Smooth muscle cell (in vitro differentiated cells): ENCODE measurements at regions not wholly inside any gene's neighbourhood (a gene's known extent, or its start where the extent isn't known, plus 50 kb on each side); places are given as distances from the start of the nearest gene placed in this dataset.
"Not testable (repeated sequence)": the region's sequence is repeated elsewhere in the genome, so short reads cannot be mapped to it uniquely, and the experiment has no call there.

Experiments used
- DNase-seq: peaks from one replicate; lab custom pipeline; 2025; ENCODE audit not compliant: unreplicated experiment; lab: John Stamatoyannopoulos, UW
- H2AFZ ChIP-seq: fragments of 200-600 bp; sonication (generic); 2 replicates; pipeline ENCODE4 v1.6.0; 2016; ENCODE audit warnings: antibody characterized with exemption, low read depth, mild to moderate bottlenecking
- H3F3A ChIP-seq: fragments of 200-600 bp; sonication (generic); 2 replicates; pipeline ENCODE4 v1.6.0; 2017; ENCODE audit warnings: antibody characterized with exemption, low read depth
- H3K27ac ChIP-seq: fragments of 200-600 bp; sonication (generic); 2 replicates; pipeline ENCODE4 v1.5.1; 2016; ENCODE audit warnings: low read depth, mild to moderate bottlenecking
- H3K27me3 ChIP-seq: fragments of 200-600 bp; sonication (generic); 2 replicates; pipeline ENCODE4 v1.6.1; 2016; ENCODE audit warnings: low read depth, mild to moderate bottlenecking
- H3K36me3 ChIP-seq: fragments of 200-600 bp; sonication (generic); 2 replicates; pipeline ENCODE4 v1.5.1; 2016; ENCODE audit warnings: low read depth
- H3K4me1 ChIP-seq: fragments of 200-600 bp; sonication (generic); 2 replicates; pipeline ENCODE4 v1.5.1; 2016; ENCODE audit warnings: low read depth
- H3K4me2 ChIP-seq: fragments of 200-600 bp; sonication (generic); 2 replicates; pipeline ENCODE4 v1.6.0; 2016; ENCODE audit warnings: mild to moderate bottlenecking
- H3K4me3 ChIP-seq: fragments of 200-600 bp; sonication (generic); 2 replicates; pipeline ENCODE4 v1.5.1; 2016; ENCODE audit warnings: mild to moderate bottlenecking
- H3K79me2 ChIP-seq: fragments of 200-600 bp; sonication (generic); 2 replicates; pipeline ENCODE4 v1.6.0; 2016; ENCODE audit warnings: low read depth, mild to moderate bottlenecking
- H3K9ac ChIP-seq: fragments of 200-600 bp; sonication (generic); 2 replicates; pipeline ENCODE4 v1.6.0; 2016; ENCODE audit warnings: low read depth
- H3K9me3 ChIP-seq: fragments of 200-600 bp; sonication (generic); replicated peaks from 2 replicates; pipeline ENCODE4 v1.5.1; 2016; ENCODE audit warnings: low read depth
- H4K20me1 ChIP-seq: fragments of 200-600 bp; sonication (generic); 2 replicates; pipeline ENCODE4 v1.6.0; 2016; ENCODE audit warnings: low read depth
- CTCF ChIP-seq: fragments of 200-600 bp; sonication (generic); IDR thresholded peaks from 2 replicates; pipeline ENCODE4 v1.5.1; 2017; ENCODE audit warnings: borderline replicate concordance, mild to moderate bottlenecking, antibody characterized with exemption; ENCODE audit not compliant: insufficient read depth, poor library complexity, severe bottlenecking
- WGBS: methylation state at CpG from one replicate; pipeline ENCODE4 v1.1.7; 2016; ENCODE audit warnings: low lambda C conversion rate; 5-methylcytosine and 5-hydroxymethylcytosine counted together

DNA sequence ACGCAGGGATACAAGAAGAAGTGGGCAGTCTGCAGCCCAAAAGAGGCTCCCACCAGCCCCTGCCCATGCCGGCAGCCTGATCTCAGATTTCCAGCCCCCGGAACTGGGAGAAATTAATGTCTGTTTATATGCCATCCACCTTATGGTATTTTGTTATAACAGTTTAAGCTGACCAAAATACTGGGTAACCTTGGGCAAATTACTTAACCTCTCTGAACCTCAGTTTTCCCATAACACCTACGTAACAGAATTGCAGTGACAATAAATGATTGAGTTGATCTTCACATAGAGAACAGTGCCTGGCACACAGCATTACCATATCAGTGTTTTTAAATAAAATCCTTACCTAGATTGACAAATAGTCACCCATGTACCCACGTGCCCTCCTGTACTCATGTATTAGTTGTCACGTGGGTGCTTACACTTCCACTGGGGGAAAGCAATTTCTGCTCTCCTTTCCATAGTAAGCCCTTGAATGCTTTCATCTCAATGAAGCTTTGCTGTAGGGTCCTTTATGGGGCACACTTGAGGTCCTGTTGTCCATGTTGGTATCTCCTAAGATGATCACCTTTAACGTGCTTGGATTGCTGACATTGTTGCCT is 54.2 kb upstream of the PHF21A start:
- no peaks in the 10 kb centered on the region for H3K4me1 ChIP-seq
- WGBS: 85% methylated on average over 7 of the region's 7 CpGs
- TF ChIP-seq CTCF: no peak
- H3F3A ChIP-seq: no peaks in the 10 kb centered on the region
- peaks cover 10% of the 10 kb centered on the region for H3K27me3 ChIP-seq
- no peak for DNase-seq
- no peaks in the 10 kb centered on the region for H3K9me3 ChIP-seq
- H3K36me3 ChIP-seq: no peaks in the 10 kb centered on the region
- H3K79me2 ChIP-seq: no peaks in the 10 kb centered on the region
- no peak overlapping the region for H3K4me2 ChIP-seq
- no peaks in the 10 kb centered on the region for H4K20me1 ChIP-seq
- H3K27ac ChIP-seq: no peak overlapping the region
- no peak overlapping the region for H2AFZ ChIP-seq
- H3K9ac ChIP-seq: no peak overlapping the region
- H3K4me3 ChIP-seq: no peak overlapping the region

- WGBS: 87% methylated on average over 7 of the region's 7 CpGs
- H3K27ac ChIP-seq, H3F3A ChIP-seq, H3K4me1 ChIP-seq, H2AFZ ChIP-seq, H3K9ac ChIP-seq, H4K20me1 ChIP-seq, H3K79me2 ChIP-seq, H3K9me3 ChIP-seq, H3K36me3 ChIP-seq, H3K4me2 ChIP-seq, DNase-seq, H3K4me3 ChIP-seq: not testable (repeated sequence)
- H3K27me3 ChIP-seq: peaks cover 15% of the 10 kb centered on the region
Observed at GRCh38 chr11:46171693-46172092, 50.4 kb upstream of the PHF21A start.
